ENCODE measurements at regions not wholly inside any gene's neighbourhood (a gene's known extent, or its start where the extent isn't known, plus 50 kb on each side); places are given as distances from the start of the nearest gene placed in this dataset.

GRCh38 chr6:16969699-16970655 is 131.9 kb upstream of the STMND1 start:
- TF ChIP-seq CTCF (conservative IDR thresholded peaks at IDR 0.05) = no peak
- Histone ChIP-seq H3K4me1 (ENCODE audit: control insufficient read depth, insufficient read depth, low read length) (peaks cover 5% of the 10 kb centered on the region), H3K27ac (ENCODE audit: low read depth, low read length) (no peak overlapping the region), H3K27me3 (ENCODE audit: control insufficient read depth, insufficient read depth, low read length, poor library complexity, severe bottlenecking) (no peaks in the 10 kb centered on the region), H3K9me3 (ENCODE audit: control insufficient read depth, low read length) (no peaks in the 10 kb centered on the region), H3K36me3 (ENCODE audit: control insufficient read depth, insufficient read depth, low read length) (no peaks in the 10 kb centered on the region), H3K4me3 (ENCODE audit: low read length) (no peak overlapping the region), H3K9ac (ENCODE audit: extremely low read depth, low read length, poor library complexity, severe bottlenecking) (no peak overlapping the region)
- Mint-ChIP-seq H3K36me3 (ENCODE audit: low read depth) (no peaks in the 10 kb centered on the region), H3K4me3 (no peak overlapping the region), H3K4me1 (peaks cover 5% of the 10 kb centered on the region), H3K9me3 (no peaks in the 10 kb centered on the region), H3K27me3 (ENCODE audit: insufficient read depth) (peaks cover 10% of the 10 kb centered on the region), H3K27ac (no peak overlapping the region)
- WGBS, 2 experiments (ENCODE audit: insufficient coverage in 1 of 2, insufficient read length in 1 of 2) = 53 to 78% methylated on average over 3 to 4 of the region's 4 CpGs
- no peak for DNase-seq

- Histone ChIP-seq H3K9me3 (ENCODE audit: control insufficient read depth, low read length) (no peaks in the 10 kb centered on the region), H3K9ac (ENCODE audit: extremely low read depth, low read length, poor library complexity, severe bottlenecking) (no peak overlapping the region), H3K4me3 (ENCODE audit: low read length) (no peak overlapping the region), H3K27ac (ENCODE audit: low read depth, low read length) (no peak overlapping the region), H3K36me3 (ENCODE audit: control insufficient read depth, insufficient read depth, low read length) (no peaks in the 10 kb centered on the region), H3K4me1 (ENCODE audit: control insufficient read depth, insufficient read depth, low read length) (no peaks in the 10 kb centered on the region), H3K27me3 (ENCODE audit: control insufficient read depth, insufficient read depth, low read length, poor library complexity, severe bottlenecking) (no peaks in the 10 kb centered on the region)
- Mint-ChIP-seq H3K9me3 (no peaks in the 10 kb centered on the region), H3K27ac (no peak overlapping the region), H3K27me3 (ENCODE audit: insufficient read depth) (peaks cover 4% of the 10 kb centered on the region), H3K4me3 (no peak overlapping the region), H3K36me3 (ENCODE audit: low read depth) (no peaks in the 10 kb centered on the region), H3K4me1 (peaks cover 7% of the 10 kb centered on the region)
- DNase-seq = no peak
- no peak for TF ChIP-seq CTCF (conservative IDR thresholded peaks at IDR 0.05)
- WGBS, 2 experiments (ENCODE audit: insufficient coverage in 1 of 2, insufficient read length in 1 of 2) = 95 to 96% methylated on average over 3 to 5 of the region's 5 CpGs
Measured at GRCh38 chr6:16968101-16968500, 133.7 kb upstream of the STMND1 start.

GRCh38 chr6:16967470-16967817 is 134.4 kb upstream of the STMND1 start:
- no peaks in the 10 kb centered on the region for H3K36me3 Mint-ChIP-seq (ENCODE audit: low read depth)
- H3K4me1 ChIP-seq (ENCODE audit: control insufficient read depth, insufficient read depth, low read length) = no peaks in the 10 kb centered on the region
- peaks cover 7% of the 10 kb centered on the region for H3K4me1 Mint-ChIP-seq
- no peak overlapping the region for H3K4me3 ChIP-seq (ENCODE audit: low read length)
- H3K27ac ChIP-seq (ENCODE audit: low read depth, low read length) = no peak overlapping the region
- peaks cover 2% of the 10 kb centered on the region for H3K27me3 Mint-ChIP-seq (ENCODE audit: insufficient read depth)
- no peak overlapping the region for H3K27ac Mint-ChIP-seq
- no peak overlapping the region for H3K4me3 Mint-ChIP-seq
- no peaks in the 10 kb centered on the region for H3K27me3 ChIP-seq (ENCODE audit: control insufficient read depth, insufficient read depth, low read length, poor library complexity, severe bottlenecking)
- H3K9ac ChIP-seq (ENCODE audit: extremely low read depth, low read length, poor library complexity, severe bottlenecking) = no peak overlapping the region
- DNase-seq = no peak
- TF ChIP-seq CTCF (conservative IDR thresholded peaks at IDR 0.05) = no peak
- H3K9me3 Mint-ChIP-seq = no peaks in the 10 kb centered on the region
- 96% methylated on average over 2 of the region's 2 CpGs; no CpG with 5 or more reads in 1 of the 2 experiments for WGBS, 2 experiments (ENCODE audit: insufficient coverage in 1 of 2, insufficient read length in 1 of 2)
- no peaks in the 10 kb centered on the region for H3K36me3 ChIP-seq (ENCODE audit: control insufficient read depth, insufficient read depth, low read length)
- no peaks in the 10 kb centered on the region for H3K9me3 ChIP-seq (ENCODE audit: control insufficient read depth, low read length)
